Spinal cord (tissue), 9 donors: ENCODE measurements at regions not wholly inside any gene's neighbourhood (a gene's known extent, or its start where the extent isn't known, plus 50 kb on each side); places are given as distances from the start of the nearest gene placed in this dataset.

ENCODE experiments used
- DNase-seq, 6 donors: peaks; one replicate each; pipeline versions ENCODE4 v3.0.0 to v3.0.0-alpha.2; 2013 to 2015; ENCODE audit warnings: low spot score in 6 of 6, low read depth in 4 of 6
- H3K27ac ChIP-seq: one replicate; pipeline ENCODE4 v1.5.1; 2013; ENCODE audit warnings: low read depth, low read length, control low read depth
- H3K27me3 ChIP-seq: one replicate; pipeline ENCODE4 v1.6.1; 2013; ENCODE audit warnings: low read length; ENCODE audit not compliant: control insufficient read depth, insufficient read depth
- H3K36me3 ChIP-seq: one replicate; pipeline ENCODE4 v1.6.1; 2013; ENCODE audit warnings: low read length; ENCODE audit not compliant: control insufficient read depth, insufficient read depth
- H3K4me1 ChIP-seq: one replicate; pipeline ENCODE4 v1.6.1; 2013; ENCODE audit warnings: low read length; ENCODE audit not compliant: control insufficient read depth, insufficient read depth
- H3K4me3 ChIP-seq: one replicate; pipeline ENCODE4 v1.5.1; 2013; ENCODE audit warnings: low read depth, low read length, control low read depth
- H3K9me3 ChIP-seq: one replicate; pipeline ENCODE4 v1.6.1; 2013; ENCODE audit warnings: low read length; ENCODE audit not compliant: control insufficient read depth, insufficient read depth
- WGBS: methylation state at CpG from one replicate; pipeline ENCODE4 v1.1.5; 2013; ENCODE audit warnings: missing lambda C conversion rate; ENCODE audit not compliant: insufficient coverage; 5-methylcytosine and 5-hydroxymethylcytosine counted together
- donor health status: healthy.

GRCh38 chr2:18430996-18431748 lies 129.3 kb downstream of the RDH14 start:
- no peak for DNase-seq
- Histone ChIP-seq H3K36me3 (no peaks in the 10 kb centered on the region), H3K4me1 (no peaks in the 10 kb centered on the region), H3K27ac (no peak overlapping the region), H3K9me3 (no peaks in the 10 kb centered on the region), H3K27me3 (no peaks in the 10 kb centered on the region), H3K4me3 (no peak overlapping the region)
- 33% methylated on average over 1 of the region's 4 CpGs for WGBS

GRCh38 chr2:18428516-18428915 lies 131.9 kb downstream of the RDH14 start:
- Histone ChIP-seq H3K9me3 (no peaks in the 10 kb centered on the region), H3K4me3 (no peak overlapping the region), H3K36me3 (no peaks in the 10 kb centered on the region), H3K27ac (no peak overlapping the region), H3K27me3 (no peaks in the 10 kb centered on the region), H3K4me1 (no peaks in the 10 kb centered on the region)
- 83% methylated on average over 5 of the region's 6 CpGs for WGBS
- no peak for DNase-seq

GRCh38 chr2:18427762-18428161 lies 132.7 kb downstream of the RDH14 start:
- no peak overlapping the region for H3K27ac ChIP-seq
- H3K27me3 ChIP-seq: no peaks in the 10 kb centered on the region
- no peaks in the 10 kb centered on the region for H3K9me3 ChIP-seq
- DNase-seq: no peak
- H3K4me1 ChIP-seq: no peaks in the 10 kb centered on the region
- H3K4me3 ChIP-seq: no peak overlapping the region
- H3K36me3 ChIP-seq: no peaks in the 10 kb centered on the region

- no CpG with 5 or more reads among the region's 1 CpG for WGBS
- no peaks in the 10 kb centered on the region for H3K4me1 ChIP-seq
These were observed 134.3 kb downstream of the RDH14 start for GRCh38 chr2:18426174-18426573.

GRCh38 chr2:18425210-18425703 lies 135.2 kb downstream of the RDH14 start:
- DNase-seq: no peak
- Histone ChIP-seq H3K9me3 (no peaks in the 10 kb centered on the region), H3K4me1 (no peaks in the 10 kb centered on the region), H3K36me3 (no peaks in the 10 kb centered on the region), H3K27me3 (no peaks in the 10 kb centered on the region), H3K4me3 (no peak overlapping the region), H3K27ac (no peak overlapping the region)
- WGBS: 79% methylated on average over 2 of the region's 3 CpGs

More at GRCh38 chr2:18426174-18426573, 134.3 kb downstream of the RDH14 start:
- H3K9me3 ChIP-seq: no peaks in the 10 kb centered on the region
- DNase-seq: no peak
- H3K27ac ChIP-seq: no peak overlapping the region
- H3K36me3 ChIP-seq: no peaks in the 10 kb centered on the region
- no peak overlapping the region for H3K4me3 ChIP-seq
- H3K27me3 ChIP-seq: no peaks in the 10 kb centered on the region

GRCh38 chr2:18423636-18424035 lies 136.8 kb downstream of the RDH14 start:
- Histone ChIP-seq H3K4me1 (no peaks in the 10 kb centered on the region), H3K27ac (no peak overlapping the region), H3K27me3 (no peaks in the 10 kb centered on the region), H3K4me3 (no peak overlapping the region), H3K9me3 (no peaks in the 10 kb centered on the region), H3K36me3 (no peaks in the 10 kb centered on the region)
- no peak for DNase-seq

- Histone ChIP-seq H3K9me3 (no peaks in the 10 kb centered on the region), H3K4me1 (no peaks in the 10 kb centered on the region), H3K36me3 (no peaks in the 10 kb centered on the region), H3K4me3 (no peak overlapping the region), H3K27ac (no peak overlapping the region), H3K27me3 (no peaks in the 10 kb centered on the region)
- DNase-seq: no peak
- WGBS: no CpG with 5 or more reads among the region's 2 CpGs
These were observed 137.9 kb downstream of the RDH14 start for GRCh38 chr2:18422432-18423165.

GRCh38 chr2:18413676-18414396 lies 146.6 kb downstream of the RDH14 start:
- no CpG with 5 or more reads among the region's 2 CpGs for WGBS
- H3K27me3 ChIP-seq: no peaks in the 10 kb centered on the region
- H3K9me3 ChIP-seq: no peaks in the 10 kb centered on the region
- H3K27ac ChIP-seq: no peak overlapping the region
- no peaks in the 10 kb centered on the region for H3K36me3 ChIP-seq
- H3K4me3 ChIP-seq: no peak overlapping the region
- H3K4me1 ChIP-seq: no peaks in the 10 kb centered on the region
- DNase-seq: no peak

GRCh38 chr2:18412980-18413675 lies 147.3 kb downstream of the RDH14 start:
- Histone ChIP-seq H3K9me3 (no peaks in the 10 kb centered on the region), H3K4me1 (no peaks in the 10 kb centered on the region), H3K4me3 (no peak overlapping the region), H3K27me3 (no peaks in the 10 kb centered on the region), H3K36me3 (no peaks in the 10 kb centered on the region), H3K27ac (no peak overlapping the region)
- WGBS: no CpG with 5 or more reads among the region's 3 CpGs
- DNase-seq: no peak
